HK-2 (cell line): ENCODE measurements at regions not wholly inside any gene's neighbourhood (a gene's known extent, or its start where the extent isn't known, plus 50 kb on each side); places are given as distances from the start of the nearest gene placed in this dataset.

ENCODE experiments used
- DNase-seq: peaks from one replicate; pipeline ENCODE4 v3.0.0-alpha.2; 2018; ENCODE audit not compliant: unreplicated experiment

DNA sequence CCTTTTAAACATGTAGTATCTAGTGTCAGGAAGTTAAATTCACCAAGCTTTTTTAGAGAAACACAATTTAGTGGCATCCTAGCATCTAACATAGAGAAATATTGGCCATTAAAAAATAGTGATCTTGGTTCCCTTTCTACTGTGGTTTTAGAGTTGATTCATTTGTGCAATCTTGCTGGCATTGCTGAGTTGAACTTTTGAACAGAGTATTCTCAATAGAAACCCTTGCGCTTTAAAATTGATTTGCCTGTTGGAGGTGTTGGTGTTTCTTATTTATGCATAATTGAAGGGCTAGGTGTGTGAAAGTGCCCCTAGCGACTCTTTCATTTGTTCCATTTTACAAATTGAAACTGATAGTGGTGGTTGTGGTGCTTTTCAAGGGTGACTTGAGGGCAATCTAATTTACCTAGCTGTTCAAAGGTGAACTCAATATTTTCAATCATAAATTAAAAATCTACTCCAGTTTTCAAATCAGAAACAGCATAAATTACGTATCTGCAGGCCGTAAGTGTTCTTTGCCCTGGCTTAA, 73.0 kb upstream of the MPDZ start:
- no peak for DNase-seq

DNA sequence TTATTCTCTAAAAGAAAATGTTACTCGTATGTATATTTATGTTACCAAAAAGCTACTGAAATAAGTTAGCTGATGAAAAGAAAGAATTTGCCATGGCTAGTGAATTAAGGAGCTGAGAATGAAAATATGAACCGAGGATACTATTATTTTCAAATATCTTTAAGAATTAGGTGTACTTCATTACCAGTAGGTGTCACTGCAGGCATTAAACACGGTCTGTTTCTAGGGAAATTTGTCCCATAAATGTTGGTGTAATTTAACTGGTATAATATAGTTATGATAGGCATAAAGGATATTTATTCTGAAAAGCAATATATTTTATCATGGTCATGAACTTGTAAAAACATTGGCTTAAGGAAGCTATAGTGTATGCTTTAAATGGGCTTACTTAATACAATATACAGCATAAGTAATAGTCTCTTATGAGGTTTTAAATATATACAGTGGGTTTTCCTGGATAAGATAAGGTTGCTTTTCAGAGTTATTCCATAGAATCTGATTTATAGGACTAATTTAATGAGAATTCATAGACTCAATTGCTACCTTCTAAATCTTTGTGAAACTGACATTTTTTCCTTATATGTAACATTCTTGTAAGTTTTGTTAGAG, 72.4 kb upstream of the MPDZ start:
- no peak for DNase-seq

DNA sequence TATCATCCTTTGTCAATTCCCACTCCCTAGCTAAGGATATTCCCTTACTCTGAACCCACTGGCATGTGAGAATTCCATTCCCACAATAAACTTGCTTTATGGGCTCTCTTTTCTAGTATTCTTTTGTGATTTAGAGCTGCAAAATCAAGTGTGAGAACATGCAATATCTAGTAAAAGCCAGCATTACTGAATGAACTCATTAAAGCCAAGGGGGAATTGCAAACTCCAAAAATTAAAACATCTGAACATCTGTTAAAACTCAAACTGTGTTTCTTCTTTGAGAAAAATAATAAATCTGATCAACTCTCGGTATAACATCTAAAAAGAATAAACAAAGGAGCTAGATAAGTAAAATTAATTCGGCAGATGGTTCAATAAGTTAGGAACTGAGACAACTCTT, 53.1 kb upstream of the MPDZ start:
- no peak for DNase-seq

DNA sequence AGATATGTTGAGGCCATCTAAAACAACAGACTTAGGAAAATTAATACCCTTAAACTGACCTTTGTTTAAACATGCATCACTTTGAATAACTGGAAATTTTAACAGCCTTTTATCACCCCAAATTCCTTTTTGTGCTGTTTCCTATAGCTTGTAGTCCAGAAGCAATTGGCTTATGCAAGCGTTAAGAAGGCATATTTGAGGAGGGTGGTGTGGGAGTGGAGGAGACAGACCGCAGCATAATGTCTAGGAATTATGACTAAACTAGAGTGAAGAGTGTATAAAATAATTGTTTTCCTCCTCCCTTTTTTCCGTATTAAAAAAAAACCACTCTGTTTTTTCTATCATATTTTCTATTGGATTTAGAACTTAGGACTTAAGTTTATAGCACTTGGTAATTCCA, 51.8 kb upstream of the MPDZ start:
- DNase-seq = no peak

DNA sequence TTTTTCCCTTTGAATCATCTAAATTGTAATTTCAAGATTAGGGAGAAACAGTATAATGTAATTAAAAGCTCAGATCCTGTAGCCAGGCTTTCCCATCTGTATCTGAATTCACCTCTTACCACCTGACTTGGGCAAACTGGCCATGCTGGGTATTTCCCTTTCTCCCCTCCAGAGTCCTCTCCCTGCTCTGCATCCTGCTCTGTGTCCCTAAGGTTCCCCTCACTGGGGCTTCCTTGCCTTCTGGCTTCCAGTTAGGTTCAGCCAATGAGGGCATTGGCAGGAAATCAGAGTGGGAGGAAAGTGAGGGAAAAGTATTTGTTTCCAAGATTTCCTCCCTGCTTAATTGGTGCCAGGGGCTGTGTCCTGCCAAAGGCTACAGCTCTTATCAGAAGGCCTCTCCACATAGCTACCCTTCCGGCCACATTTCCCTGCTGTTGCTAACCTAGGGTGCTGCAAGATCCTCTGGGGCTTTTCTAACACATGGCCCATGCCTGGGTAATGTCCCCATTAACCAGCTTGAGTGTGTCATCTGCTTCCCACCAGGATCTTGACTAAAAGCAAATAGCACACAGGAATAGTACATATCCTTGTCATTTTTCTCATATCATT, 51.0 kb upstream of the MPDZ start:
- no peak for DNase-seq
